COLO829 (cell line): ENCODE measurements at regions not wholly inside any gene's neighbourhood (a gene's known extent, or its start where the extent isn't known, plus 50 kb on each side); places are given as distances from the start of the nearest gene placed in this dataset.
"Not testable (repeated sequence)": the region's sequence is repeated elsewhere in the genome, so short reads cannot be mapped to it uniquely, and the experiment has no call there.

Experiments
- DNase-seq: peaks from one replicate; pipeline ENCODE4 v3.0.0; 2012; ENCODE audit warnings: low spot score

DNA sequence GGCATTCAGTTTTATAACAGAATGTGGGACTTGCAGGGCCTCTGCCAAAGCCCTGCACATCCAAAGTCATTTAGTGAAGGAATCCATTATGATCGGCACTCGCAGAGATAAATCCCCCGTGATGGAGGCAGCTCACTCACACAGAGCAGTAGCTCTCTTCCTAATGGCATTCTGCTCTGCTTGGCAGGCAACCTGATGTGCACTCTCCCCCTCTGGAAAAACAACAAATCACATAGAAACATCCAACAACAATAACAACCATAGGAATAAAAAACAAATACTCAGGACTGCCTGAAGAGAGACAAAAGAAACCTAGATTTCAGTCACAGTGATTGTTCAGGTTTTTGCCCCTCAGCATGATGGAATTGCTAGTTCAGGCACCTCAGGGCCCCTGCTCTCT is 59.7 kb downstream of the NAA11 start:
- no peak for DNase-seq

DNA sequence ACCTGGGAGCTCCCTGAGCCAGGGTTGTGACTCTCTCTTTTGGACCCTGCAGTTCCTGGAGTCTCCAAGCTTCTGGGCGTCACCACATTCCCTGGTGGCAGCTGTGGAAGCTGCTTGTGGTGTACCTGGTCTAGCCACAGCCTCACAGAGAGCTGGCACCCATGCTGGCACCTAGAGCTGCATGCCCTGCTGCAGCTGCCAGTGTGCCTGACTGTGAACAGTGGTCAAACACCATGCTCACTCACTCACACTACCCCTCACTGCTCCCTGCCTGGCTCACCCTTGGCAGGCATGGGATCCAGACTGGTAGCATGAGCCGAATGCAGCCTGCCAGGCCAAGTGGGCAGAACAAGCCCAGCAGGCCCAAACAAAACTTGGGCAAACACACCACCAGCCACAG is 66.6 kb downstream of the NAA11 start:
- DNase-seq = no peak

GRCh38 chr4:79258614-79259176 is 67.2 kb downstream of the NAA11 start:
- no peak for DNase-seq

DNA sequence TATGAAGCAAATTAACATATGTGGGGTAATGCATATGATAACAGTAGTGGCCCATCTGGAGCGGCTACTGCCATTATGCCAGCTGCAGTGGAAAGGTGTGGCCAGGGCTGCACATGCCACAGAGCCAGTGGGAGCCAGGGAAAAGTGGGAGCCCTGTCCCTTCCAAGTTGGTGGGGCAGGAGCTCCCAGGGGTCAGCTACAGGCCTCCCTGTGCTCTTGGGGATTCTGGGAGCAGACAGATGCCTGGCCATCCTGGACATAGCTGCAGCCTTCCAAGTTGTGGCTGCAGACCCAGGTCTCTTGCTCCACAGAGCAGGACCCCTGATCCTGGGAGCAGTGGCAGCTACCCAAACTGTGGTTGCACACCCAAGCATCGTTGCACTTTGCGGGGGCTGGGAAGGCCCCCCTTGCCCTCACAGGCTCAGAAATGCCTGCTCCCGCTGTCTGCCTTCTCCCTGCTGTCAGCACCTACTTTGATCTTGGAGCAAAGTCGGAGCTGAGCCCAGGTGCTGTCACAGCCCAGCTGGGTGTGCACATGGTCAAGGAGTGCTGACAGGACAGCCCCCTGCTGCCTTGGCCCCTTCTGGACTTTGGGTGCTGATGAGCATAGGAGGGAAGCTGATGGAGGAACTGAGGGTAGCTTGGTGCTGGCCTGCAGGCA is 67.8 kb downstream of the NAA11 start:
- no peak for DNase-seq

DNA sequence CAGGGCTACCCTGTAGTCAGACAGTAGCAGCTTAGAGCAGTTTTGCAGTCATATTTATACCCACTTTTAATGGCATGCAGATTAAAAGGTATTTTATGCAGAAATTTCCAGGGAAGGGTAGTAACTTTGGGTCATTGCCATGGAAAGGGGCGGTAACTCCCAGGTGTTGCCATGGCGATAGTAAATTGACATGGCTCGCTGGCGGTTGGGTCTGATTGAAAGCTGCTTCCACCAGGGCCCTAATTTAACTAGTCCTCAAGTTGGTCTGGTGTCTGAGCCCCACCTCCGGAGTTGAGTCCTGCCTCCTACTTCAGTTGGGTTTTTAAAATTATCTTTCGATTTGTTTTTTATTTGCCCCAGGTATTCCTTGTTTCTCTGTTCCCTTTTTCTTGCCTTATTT is 70.1 kb downstream of the NAA11 start:
- no peak for DNase-seq

GRCh38 chr4:79253924-79254323 is 71.9 kb downstream of the NAA11 start:
- no peak for DNase-seq

- DNase-seq = no peak
These were observed 72.7 kb downstream of the NAA11 start for GRCh38 chr4:79253168-79253567.

DNA sequence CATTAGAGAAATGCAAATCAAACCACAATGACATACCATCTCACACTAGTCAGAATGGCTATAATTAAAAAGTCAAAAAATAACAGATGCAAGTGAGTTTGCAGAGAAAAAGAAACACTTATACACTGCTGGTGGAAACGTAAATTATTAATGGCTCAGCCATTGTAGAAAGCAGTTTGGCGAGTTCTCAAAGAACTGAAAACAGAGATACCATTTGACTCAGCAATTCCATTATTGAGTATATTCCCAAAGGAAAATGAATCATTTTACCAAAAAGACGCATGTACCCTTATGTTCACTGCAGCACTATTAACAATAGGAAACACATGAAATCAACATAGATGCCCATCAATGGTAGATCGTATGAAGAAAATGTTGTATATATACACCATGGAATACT is 75.0 kb downstream of the NAA11 start:
- no peak for DNase-seq

GRCh38 chr4:79249881-79250503 is 75.9 kb downstream of the NAA11 start:
- DNase-seq = no peak

GRCh38 chr4:79248610-79249009 is 77.3 kb downstream of the NAA11 start:
- DNase-seq = no peak

DNA sequence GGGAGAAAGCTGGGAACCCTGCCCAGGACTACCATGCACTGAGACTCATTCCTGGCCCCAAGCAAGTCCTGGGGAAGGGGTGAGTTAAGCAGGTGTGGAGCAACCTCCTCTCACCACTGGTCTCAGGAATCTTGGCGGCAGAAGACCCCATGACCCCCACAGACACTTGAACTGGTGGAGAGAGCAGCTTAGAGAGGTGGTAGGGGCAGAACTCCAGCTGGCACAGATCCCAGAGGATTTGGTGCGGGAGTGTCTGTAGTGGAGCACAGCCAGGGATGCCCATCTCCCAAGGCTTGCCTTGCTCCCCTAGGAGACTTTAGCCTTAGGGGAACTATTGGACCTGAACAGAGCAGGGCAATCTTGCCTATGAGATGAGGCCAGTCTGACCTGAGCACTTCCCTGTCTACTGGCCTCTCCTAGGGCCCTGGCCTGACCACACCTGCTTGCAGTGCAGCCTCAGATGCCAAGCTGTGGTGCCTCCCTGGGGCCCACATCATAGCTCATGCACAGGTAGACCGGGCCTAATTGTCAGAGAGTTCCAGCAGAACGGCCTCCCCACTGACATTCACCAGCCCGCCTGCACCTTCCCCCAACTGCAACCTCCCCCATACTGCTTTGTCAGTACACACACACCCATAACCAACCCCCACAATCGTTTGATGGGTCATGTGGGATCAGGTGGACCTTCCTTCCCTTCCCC is 78.0 kb downstream of the NAA11 start:
- DNase-seq = no peak

DNA sequence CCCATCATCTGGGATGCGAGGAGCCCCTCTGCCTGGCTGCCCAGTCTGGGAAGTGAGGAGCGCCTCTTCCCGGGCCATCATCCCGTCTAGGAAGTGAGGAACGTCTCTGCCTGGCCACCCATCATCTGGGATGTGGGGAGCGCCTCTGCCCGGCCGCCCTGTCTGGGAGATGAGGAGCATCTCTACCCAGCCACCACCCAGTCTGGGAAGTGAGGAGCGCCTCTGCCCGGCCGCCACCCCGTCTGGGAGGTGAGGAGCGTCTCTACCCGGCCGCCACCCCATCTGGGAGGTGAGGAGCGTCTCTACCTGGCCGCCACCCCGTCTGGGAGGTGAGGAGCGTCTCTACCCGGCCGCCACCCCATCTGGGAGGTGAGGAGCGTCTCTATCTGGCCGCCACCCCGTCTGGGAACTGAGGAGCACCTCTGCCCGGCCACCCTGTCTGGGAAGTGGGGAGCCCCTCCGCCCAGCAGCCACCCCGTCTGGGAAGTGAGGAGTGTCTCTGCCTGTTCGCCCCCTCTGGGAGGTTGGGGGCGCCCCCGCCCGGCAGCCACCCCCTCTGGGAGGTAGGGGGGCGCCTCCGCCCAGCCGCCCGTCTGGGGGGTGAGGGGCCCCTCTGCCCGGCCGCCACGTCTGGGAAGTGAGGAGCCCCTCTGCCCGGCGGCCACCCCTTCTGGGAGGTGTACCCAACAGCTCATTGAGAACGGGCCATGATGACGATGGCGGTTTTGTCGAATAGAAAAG is 80.5 kb downstream of the NAA11 start:
- DNase-seq = not testable (repeated sequence)

GRCh38 chr4:79241846-79242245 is 84.0 kb downstream of the NAA11 start:
- no peak for DNase-seq

DNA sequence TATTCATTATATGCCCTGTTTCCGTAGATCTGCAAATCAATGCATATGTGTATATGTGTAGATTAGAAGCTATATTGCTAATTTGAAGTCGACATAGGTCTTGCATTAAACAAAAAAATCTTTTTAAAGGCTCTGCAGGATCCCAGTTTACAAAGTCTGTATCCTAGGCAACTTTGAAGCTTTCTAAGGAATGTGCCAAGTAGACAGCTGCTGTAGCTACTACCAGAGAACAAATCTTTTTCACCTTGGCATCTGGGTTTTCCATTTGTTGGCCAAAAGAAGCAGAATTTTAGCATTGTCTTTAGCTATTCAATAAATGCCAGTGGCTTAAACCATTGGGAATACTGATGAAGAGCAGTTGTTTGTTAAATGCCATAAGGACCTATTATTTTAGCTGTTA is 88.0 kb downstream of the NAA11 start:
- DNase-seq = no peak

- no peak for DNase-seq
These were observed 89.1 kb downstream of the NAA11 start for GRCh38 chr4:79236785-79237184.

DNA sequence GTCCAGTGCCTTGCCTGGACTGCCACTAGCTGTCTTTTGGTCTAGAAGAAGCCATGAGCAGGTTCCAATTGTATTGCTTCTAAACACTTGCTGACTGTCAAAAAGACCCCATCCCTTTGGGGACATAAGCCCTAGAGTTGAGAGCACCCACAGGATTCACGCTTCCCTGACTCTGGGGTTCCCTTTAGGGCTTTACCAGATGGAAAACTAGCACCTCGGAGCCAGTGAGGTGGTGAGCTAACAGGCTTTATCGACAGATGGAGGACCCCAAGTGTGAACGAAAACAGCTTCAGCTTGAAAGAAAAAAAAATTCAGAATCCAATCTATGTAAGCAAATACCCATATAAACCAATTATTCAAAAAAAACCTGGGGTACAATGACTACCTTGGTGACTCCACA is 90.8 kb downstream of the NAA11 start:
- DNase-seq = no peak

GRCh38 chr4:79233820-79234219 is 92.0 kb downstream of the NAA11 start:
- DNase-seq = no peak

DNA sequence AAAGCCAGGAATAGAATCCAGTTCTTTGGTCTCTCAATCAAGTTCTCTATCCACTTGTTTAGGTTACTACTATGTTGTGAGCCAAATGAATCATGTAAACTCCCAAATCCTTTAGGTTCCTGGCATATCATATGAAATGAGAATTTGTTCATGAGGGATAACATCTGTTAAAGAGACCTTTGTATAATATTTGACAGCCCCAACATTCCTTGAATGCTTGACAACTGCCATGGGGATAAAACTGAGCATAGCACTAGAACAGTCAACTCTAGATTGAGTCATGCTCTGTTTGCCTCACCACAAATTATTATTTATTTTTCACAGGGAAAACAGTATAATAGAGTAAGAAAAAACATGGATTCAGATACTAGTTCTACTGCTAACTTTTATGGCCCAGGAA is 93.3 kb downstream of the NAA11 start:
- DNase-seq = peak; percentile 45

DNA sequence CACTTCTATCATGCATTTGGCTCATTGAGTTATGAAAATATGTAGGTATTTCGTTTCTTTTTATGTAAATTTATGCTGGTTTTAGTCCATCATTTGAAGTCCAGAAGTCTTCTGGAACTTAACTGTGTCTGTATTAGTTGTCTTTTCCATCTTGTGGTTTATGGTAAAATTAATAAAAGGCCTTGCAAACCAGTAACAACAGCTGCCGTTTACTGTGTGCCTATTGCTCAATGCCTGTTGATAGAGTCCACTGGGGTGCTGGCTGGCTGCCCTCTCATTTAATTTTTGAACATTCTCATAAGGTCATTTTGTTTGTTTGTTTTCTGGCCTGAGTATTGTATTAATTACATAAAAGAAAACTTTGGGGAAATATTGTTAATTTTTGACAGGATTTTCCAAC is 98.0 kb downstream of the NAA11 start:
- no peak for DNase-seq

GRCh38 chr4:79225360-79225759 is 100.5 kb downstream of the NAA11 start:
- DNase-seq = no peak

GRCh38 chr4:79224777-79225104 is 101.1 kb downstream of the NAA11 start:
- no peak for DNase-seq

GRCh38 chr4:79223993-79224776 is 101.7 kb downstream of the NAA11 start:
- DNase-seq = no peak
